ENCODE measurements at regions not wholly inside any gene's neighbourhood (a gene's known extent, or its start where the extent isn't known, plus 50 kb on each side); places are given as distances from the start of the nearest gene placed in this dataset.

DNA sequence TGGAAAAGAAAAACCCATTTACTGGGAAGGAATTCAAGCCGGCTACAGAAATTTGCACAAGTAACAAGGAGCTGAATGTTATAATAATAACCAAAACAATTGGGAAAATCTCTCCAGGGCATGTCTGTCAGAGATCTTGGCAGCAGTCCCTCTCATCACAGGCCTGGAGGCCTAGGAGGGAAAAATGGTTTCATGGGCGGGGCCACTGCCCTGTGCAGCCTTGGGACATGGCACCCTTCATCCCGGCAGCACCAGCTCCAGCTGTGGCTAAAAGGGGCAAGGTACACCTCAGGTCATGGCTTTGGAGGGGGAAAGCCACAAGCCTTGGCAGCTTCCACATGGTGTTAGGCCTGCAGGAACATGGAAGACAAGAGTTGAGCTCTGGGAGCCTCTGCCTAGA, 513.1 kb upstream of the CNKSR2 start:
- DNase-seq = no peak

DNA sequence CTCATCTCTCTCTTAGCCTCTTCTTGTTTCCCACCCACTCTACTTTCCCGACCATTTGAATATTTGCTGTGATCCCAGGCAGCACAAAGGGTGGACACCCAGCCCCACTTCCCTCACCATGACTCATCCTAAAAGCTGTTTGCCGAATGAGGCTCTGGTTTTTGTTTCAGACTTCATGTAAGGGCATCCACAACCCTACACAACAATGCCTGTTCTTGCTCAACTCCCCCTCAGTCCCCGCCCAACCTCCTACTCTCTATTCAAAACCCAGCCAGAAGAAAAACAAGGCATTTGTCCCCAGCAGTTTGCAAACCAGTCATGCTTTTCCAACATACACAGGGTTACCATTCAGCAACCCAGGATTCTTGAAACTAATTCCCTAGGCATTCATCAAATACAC, 516.5 kb upstream of the CNKSR2 start:
- no peak for DNase-seq

DNA sequence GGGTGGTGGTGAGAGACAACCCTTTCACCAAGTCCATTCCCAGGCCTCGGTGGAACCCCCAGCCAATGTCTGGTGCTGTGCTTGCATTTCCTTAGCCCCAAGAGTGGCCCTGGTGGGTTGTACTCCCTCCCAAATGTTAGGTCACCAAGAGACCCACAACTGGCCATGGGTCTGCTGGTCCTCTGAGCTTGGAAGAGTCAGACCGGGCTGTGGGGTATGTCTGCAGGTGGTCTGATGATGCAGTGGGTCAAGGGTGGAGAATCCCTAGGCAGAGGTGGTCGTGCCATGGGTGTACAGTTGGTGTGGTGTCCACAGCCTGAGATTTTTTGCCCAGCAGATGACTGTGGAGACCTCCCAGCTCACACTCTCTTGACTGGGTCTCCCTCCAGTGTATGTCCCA, 535.7 kb upstream of the CNKSR2 start:
- no peak for DNase-seq

DNA sequence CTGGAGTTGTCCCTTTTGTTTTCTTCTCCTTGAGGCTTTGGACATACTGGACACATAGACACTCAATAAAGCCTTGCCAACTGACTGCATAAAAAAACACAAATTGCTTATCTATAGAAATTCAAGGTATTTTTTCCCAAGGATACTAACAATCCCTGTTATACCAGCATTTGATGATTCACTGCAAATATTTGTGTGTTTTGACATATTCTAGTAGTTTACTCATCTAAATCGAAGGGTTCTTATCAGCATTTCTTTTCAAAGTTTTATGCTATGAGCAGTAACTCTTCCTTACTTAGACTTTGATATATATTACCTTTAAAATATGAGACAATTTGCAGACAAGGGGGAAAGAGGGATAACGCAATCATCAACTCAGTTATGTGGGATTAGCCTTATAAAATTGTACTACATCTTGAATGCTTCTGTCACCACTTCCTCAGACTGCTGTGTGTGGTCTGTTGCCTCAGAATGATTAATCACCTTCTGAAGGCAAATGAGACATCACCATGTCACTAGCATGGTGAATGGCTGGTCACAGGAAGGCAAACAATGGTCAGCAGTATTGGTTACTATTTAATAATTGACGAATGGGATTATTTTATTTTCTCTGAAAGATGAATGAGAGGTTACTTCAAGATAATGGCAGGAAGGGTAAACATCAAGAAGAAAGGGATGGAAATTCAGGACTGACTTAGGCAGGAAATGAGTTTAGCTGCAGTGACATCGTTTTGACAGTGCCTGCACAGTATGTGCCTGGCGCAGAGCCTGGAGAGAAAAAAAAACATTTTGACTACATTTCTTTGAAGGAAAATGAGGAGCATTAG, 544.3 kb upstream of the CNKSR2 start:
- DNase-seq = no peak

DNA sequence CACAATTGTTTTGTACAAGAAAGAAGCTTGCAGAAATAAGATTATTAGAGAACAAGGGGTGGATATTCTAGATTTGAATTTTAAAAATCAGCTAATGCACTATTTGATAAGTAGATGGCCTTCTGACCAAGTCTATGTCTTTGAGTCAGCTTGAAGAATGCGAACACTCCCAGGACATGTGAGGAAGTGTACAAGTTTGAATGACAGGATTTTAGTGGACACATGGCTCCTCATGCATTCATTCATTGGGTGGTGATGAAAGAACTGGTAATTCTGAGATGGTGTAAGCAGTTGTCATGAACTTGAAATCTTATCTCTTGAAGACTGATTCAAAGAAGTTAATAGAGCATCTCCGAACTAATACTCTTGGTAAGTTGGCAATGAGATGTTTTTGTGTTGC, 548.2 kb upstream of the CNKSR2 start:
- no peak for DNase-seq

DNA sequence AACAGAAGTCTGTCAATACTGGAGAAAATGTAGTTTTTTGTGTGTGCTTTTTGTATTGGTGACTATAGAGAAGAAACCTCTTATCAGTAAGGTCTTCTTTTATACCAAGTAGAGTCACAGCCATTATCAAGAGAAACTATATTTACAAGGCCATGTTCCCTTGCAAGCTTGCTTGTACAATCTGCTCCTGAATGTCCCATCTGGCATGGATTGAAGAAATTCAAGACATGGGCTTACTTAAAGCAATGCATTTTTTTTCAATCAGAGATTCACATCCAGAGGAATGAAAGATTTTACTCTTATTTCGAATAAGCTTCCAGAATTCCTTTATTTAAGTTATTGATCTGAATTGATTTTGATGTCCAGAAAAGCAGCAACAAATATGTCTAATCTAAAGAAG, 537.3 kb upstream of the RPS6KA3 start:
- no peak for DNase-seq

DNA sequence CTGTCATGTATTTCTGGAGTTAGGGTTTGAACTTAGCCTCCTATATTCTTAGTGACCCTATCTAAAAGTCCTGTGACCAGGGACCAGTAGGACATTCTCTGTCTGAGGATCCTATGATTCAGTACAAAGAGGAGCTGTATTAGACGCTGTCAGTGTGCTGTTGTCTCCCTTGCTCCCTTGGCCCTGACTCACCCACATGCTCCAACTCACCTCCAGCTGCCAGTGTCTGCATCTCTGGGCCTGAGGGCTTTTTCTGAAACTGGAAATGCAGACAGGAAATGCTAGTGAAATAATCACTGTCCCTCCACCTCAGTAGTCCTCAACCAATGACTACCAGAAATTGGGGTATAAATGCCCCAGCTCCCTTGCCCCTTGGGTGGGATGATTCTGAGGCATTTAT, 535.3 kb upstream of the RPS6KA3 start:
- DNase-seq = no peak

DNA sequence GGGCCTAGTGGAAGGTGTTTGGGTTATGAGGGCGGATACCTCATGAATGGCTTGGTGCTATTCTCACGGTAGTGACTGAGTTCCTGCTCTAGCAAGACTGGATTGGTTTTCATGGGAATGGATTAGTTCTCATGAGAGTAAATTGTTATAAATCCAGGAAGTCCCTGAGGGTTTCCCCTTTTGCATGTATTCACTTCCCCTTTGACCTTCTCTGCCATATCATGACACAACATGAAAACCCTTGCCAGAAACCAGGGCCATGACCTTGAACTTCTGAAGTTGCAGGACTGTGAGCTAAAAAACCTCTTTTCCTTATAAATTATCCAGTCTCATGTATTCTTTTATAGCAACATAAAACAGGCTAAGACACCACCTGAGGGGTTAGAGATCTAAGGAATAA, 529.7 kb upstream of the RPS6KA3 start:
- no peak for DNase-seq

DNA sequence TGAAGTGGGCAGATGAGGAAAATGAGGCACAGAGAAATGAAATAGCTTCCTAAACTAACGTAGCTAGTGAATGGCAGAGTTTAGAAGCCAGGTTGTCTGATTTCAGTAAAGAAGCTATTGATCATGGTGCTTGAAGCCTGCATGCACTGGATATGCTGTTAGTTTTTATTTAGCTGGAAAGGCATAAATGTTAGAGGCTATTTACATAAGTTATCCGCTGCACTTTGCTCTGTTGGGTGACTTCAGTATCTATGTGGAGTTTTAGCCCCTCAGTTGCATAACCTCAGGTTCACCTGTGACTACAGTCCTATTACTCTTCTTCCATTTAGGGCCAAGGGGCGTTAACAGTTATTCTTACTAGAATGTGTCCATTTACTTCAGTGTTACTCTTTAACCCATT, 522.4 kb upstream of the RPS6KA3 start:
- DNase-seq = no peak

DNA sequence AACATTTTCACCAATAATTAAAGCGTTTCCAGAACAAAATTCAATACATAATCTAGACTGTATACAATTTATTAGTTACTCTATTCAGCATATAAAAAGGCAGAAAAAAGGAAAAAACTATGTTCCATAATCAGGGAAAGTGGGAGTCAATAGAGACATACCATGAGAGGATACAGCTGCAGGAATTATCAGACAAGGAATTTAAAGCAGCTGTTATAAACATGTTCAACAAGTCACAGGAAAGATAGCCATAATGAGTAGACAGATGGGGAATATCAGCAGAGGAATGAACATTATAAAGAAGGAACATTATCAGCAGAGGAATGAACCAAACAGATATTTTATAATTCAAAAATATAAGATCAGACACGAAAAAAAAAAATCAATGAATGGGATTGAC, 500.6 kb upstream of the RPS6KA3 start:
- DNase-seq = no peak

DNA sequence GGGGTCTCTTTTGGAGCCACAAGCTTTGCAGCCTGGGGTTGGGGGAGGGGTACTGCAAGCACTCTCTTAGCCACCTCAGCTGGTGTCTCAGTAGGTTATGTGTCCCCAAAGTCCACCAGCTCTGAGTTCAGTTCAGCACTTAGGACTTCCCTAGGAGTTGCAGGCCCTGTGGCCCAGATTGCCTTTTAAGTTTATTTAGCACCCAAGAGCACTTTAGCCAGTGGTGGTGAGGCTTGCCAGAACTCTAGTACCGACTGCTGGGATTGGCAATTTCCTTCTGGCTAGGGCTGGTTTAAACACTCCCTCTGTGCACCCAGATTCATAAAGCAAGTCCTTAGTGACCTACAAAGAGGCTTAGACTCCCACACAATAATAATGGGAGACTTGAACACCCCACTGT, 489.9 kb upstream of the RPS6KA3 start:
- no peak for DNase-seq

DNA sequence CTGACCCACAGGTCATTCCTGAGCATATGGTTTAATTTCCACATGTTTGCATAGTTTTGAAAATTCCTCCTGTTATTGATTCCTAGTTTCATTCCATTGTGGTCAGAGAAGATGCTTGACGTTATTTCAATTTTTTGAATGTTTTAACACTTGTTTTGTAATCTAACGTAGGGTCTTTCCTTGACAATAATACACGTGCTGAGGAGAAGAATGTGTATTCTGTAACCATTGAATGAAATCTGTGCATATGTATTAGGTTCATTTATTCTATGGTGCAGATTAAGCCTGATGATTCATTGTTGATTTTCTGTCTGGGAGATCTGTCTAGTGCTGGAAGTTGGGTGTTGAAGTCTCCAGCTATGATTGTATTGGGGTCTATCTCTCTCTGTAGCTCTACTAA, 486.4 kb upstream of the RPS6KA3 start:
- no peak for DNase-seq

DNA sequence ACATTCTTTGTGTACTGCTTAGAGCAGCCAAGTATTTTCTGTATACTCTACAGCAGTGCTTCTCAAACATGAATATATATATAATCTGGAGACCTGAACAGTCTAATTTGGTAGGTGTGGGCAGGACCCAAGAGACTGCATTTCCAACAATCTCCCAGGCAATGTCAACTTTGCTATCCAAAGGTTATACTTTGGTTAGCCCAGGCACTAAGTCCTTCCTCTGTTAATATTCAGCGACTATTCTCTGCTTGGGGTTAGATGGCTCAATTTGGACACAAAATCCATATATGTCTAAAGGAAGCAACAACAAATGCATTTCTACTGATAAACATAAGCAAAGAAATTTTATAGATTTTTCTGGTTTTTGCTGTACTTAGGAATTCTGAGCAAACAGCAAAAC, 480.0 kb upstream of the RPS6KA3 start:
- DNase-seq = no peak

DNA sequence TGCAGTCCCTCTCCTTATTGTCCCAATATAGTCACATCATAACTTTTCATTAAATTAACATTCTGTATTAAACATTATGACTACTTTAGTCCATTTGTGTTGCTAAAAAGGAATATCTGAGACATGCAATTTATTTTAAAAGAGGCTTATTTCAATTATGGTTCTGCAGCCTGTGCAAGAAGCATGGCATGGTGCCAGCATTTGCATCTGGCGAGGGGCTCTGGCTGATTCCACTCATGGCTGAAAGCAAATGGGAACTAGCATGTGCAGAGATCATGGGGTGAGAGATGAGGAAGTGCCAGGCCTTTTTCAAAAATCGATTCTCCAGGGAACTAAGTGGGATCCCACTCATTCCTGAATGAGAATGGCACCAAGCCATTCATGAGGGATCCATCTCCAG, 476.3 kb upstream of the RPS6KA3 start:
- no peak for DNase-seq

DNA sequence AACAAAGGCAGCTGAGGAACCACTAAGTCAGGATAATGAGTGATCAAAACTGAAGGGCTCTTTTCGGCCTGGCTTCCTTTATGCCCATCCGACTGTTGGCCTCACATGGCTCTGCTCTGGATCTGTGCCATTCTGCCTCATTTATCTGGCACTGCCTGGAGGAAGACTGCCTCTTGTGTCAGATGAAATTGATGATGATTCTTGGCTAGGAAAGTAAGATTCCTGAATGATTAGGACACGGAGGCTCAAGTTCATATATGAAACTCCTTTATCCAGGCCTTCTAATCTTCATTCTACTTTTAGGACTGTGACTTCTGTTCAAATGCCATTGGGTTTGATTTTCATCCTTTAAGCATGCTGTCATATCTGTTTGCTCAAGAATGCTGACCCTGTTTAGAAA, 475.4 kb upstream of the RPS6KA3 start:
- no peak for DNase-seq

DNA sequence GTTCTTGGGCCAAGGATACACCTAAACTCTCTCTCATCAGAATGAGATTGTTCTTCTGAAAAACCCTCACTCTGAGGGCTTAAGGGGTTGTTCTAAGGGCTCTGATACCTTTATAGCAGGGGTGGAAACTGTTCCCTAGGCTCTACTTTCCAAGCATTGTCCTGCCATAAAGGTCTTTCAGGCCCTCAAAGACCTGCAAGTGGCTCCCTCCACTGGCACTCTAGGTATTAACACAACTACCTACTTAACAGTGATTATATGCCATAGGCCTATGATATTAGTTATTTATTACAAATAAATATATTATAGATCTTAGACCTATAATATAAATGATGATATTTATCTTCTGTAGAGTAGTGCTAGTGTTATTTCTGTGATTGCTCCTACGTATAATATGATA, 473.7 kb upstream of the RPS6KA3 start:
- no peak for DNase-seq

DNA sequence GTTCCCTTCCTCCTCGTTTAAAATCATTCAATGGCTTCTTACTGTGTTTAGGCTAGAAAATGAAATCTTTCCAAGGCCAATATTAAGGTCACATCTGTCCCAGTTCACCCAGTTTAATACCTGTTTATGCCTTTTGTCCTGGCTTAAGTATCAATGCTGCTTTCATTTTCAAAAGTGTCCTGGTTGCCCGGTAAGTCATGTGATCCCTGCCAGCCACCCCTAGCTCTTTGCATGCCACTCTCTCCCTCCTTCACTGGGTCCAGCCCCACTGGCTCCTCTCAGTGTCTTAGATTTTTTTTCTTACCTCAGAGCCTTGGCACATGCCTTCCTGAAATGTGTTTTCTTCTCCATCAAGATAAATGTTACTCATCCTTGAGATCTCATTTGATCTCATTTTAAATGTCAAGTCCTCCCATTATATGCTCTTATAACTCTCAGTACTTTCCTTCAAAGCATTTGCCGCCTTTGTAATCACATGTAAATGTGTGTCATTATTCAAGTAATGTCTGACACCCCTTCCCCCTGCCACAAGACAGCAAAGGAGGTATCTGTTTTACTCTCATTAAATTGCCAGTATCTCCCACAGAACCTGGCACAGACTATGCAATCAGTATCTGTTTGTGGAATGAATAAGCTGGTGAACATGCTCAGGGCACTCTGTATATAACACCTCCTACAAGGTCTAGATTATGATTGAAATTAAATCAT, 472.5 kb upstream of the RPS6KA3 start:
- DNase-seq = no peak

DNA sequence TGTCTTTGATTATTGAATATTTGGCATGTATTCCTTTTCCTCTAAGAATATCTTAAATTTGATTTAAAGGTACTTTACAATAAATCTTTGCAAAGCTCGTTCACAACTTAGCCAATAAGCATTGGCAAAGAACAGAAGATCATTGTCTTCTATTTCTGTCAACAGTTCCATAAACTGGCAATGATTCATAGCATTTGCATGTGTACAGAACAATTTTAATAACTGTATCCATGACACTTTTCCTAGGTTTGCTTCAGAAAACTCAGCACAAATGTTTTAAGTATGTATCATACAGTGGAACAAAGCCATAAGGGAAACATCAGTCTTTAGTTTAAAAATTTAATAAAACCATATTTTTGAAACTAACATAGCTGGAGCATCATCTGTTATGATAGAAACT, 462.7 kb upstream of the RPS6KA3 start:
- no peak for DNase-seq

DNA sequence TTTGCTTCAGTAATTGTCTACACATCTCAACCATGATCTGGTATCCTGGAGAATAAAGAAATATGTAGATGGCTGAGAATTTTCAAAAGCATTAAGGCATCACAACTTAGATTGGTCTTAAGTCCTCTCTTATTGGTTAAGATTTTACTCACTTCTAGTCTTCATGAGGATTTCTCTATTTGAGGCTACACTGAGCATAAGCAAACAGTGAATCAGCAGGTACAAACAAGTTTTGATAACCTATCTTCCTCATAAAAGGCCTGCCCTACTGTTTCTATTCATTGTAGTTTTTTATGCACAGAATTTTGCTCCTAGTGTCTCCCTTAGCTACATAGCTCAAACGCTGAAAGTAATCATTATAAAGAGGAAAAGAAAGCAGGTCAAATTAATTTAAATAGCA, 460.7 kb upstream of the RPS6KA3 start:
- no peak for DNase-seq

DNA sequence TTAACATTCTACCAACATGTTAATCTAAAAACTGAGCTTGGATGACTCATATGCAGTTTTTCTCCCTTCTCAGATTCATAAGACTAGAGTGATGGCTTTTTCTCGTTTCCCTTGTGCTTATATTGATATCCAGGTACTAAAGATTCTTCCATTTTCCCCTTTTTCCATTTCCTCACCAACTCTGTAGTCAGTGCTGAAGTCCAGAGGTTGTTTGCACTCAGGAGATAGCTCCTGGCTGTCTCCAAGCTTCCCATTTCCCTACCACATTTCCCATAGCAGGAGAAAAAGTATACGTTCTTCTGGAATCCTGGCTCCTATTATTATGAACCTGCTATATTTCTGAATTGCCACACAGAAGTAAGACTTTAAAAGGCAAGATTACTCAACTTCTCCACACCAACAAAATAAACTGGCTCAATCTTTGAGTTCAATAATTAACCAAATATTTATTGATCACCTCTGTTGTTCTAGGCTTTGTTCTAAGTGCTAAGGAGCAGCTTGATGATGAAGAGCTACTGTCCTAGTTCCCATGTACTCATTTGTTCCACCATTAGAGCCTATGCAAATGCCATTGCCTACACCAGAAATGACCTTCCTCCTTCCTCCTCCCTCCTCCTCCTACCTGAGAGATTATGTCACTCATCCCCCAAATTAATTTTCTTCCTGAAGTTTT, 454.4 kb upstream of the RPS6KA3 start:
- DNase-seq = no peak

DNA sequence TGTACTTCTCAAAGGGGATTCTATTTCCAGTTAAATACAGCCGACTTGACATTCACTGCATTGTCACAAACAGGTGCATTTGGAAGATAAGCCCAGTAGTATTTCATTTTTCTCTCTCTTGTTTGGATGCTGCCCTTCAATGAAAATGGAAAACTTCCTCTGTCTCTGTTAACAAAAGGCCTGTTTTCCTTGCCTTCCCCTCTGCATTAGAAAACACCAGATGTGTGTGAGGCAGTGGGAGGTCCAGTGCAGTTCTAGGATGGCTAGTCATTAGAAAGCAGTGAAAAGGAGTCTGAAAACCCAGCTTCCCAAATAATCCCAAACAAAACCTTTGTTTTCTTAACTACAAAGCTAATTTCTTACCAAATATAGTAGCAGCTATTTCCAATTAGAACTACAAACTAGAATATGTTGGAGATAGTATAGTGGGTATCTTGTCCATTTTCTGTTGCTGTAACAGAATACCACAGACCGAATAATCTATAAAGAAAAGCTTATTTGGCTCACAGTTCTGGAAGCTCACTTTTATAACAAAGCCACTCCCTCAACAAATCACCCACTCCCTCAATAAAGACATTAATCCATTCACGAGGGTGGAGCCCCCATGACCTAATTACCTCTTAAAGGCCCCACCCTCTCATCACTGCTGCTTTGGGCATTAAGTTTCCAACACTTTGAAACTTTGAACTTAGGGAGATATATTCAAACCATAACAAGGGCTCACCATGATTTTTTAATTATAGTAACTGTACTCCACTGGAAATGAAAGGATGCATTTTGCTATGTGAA, 452.1 kb upstream of the RPS6KA3 start:
- no peak for DNase-seq

DNA sequence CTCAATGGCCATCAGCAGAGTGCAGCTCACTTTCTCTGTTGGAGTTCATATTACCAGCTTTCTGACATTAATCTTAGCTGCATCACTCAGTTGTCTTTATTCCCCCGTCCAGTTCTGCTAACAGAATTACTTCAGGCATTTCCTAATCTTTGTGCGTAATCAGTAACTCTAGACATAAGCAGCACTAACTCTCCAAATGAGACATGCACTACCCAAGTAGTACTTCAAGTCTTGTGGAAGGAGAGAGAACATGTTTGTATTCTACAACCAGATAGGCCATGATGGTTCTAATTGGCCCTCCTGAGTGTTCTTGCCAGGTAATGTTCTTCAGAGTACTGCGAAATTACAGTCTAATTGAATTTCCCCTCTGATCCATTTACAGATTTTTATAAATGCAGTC, 448.5 kb upstream of the RPS6KA3 start:
- DNase-seq = no peak

DNA sequence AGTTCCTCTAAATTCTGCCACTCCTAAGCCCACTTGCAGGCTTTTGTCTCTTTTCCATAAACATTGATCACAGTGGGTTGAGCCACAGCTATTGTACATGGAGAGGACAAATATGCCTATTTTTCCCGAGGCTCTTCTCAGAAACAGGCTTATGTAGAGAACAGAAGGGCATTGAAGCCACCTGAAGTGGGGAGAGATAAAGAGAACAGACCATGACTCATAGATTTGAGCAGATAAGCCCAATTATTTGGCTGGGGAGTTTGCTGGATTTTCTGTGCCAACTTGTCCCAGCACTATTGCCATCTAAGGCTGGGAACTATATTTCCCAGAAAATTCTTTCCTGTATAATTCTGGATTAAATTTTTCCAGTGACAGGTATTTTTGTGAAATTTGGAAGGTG, 446.1 kb upstream of the RPS6KA3 start:
- no peak for DNase-seq

All from CD4-positive, alpha-beta T cell treated with Interleukin-15 for 1 hour (primary cell).